ENCODE measurements at regions not wholly inside any gene's neighbourhood (a gene's known extent, or its start where the extent isn't known, plus 50 kb on each side); places are given as distances from the start of the nearest gene placed in this dataset.

- no peaks in the 10 kb centered on the region for H3K4me1 Mint-ChIP-seq
- no peaks in the 10 kb centered on the region for H3K4me1 ChIP-seq (ENCODE audit: control insufficient read depth, insufficient read depth, low read length)
- ATAC-seq = no peak
- H3K27me3 ChIP-seq (ENCODE audit: control insufficient read depth, insufficient read depth, low read length) = no peaks in the 10 kb centered on the region
- intact Hi-C loops (cut with micrococcal nuclease) = no loop called here
- no peak overlapping the region for H3K4me3 Mint-ChIP-seq
- no peaks in the 10 kb centered on the region for H3K9me3 ChIP-seq (ENCODE audit: control insufficient read depth, insufficient read depth, low read length)
- H3K27ac Mint-ChIP-seq = no peak overlapping the region
- H3K27me3 Mint-ChIP-seq (ENCODE audit: low read depth in 2 of 2) = no peaks in the 10 kb centered on the region
- no peak for TF ChIP-seq CTCF (IDR thresholded peaks at IDR 0.05)
- no peaks in the 10 kb centered on the region for H3K36me3 ChIP-seq (ENCODE audit: control insufficient read depth, insufficient read depth, low read length)
- H3K4me3 ChIP-seq (ENCODE audit: low read length) = no peak overlapping the region
- 84% methylated on average over 2 of the region's 2 CpGs for WGBS (ENCODE audit: insufficient coverage)
- no peak overlapping the region for H3K27ac ChIP-seq (ENCODE audit: low read length)
- no peak for DNase-seq
- H3K36me3 Mint-ChIP-seq = no peaks in the 10 kb centered on the region
- H3K9me3 Mint-ChIP-seq = peaks cover 0 to 5% of the 10 kb centered on the region in 2 donors
Observed at GRCh38 chr13:59178344-59178743, 985.4 kb downstream of the DIAPH3 start.

GRCh38 chr13:59182241-59182640 lies 981.5 kb downstream of the DIAPH3 start:
- Histone ChIP-seq H3K27me3 (ENCODE audit: control insufficient read depth, insufficient read depth, low read length) (no peaks in the 10 kb centered on the region), H3K9me3 (ENCODE audit: control insufficient read depth, insufficient read depth, low read length) (no peaks in the 10 kb centered on the region), H3K27ac (ENCODE audit: low read length) (no peak overlapping the region), H3K4me1 (ENCODE audit: control insufficient read depth, insufficient read depth, low read length) (no peaks in the 10 kb centered on the region), H3K4me3 (ENCODE audit: low read length) (no peak overlapping the region), H3K36me3 (ENCODE audit: control insufficient read depth, insufficient read depth, low read length) (no peaks in the 10 kb centered on the region)
- H3K27ac Mint-ChIP-seq = no peak overlapping the region
- no peaks in the 10 kb centered on the region for H3K4me1 Mint-ChIP-seq
- intact Hi-C loops (cut with micrococcal nuclease) = no loop called here
- no peak overlapping the region for H3K4me3 Mint-ChIP-seq
- 69% methylated on average over 4 of the region's 4 CpGs for WGBS (ENCODE audit: insufficient coverage)
- H3K36me3 Mint-ChIP-seq = no peaks in the 10 kb centered on the region
- DNase-seq = no peak
- no peak for ATAC-seq
- H3K9me3 Mint-ChIP-seq = peaks cover 0 to 3% of the 10 kb centered on the region in 2 donors
- no peaks in the 10 kb centered on the region for H3K27me3 Mint-ChIP-seq (ENCODE audit: low read depth in 2 of 2)
- TF ChIP-seq CTCF (IDR thresholded peaks at IDR 0.05) = no peak

- no CpG with 5 or more reads among the region's 1 CpG for WGBS (ENCODE audit: insufficient coverage)
- H3K36me3 Mint-ChIP-seq = no peaks in the 10 kb centered on the region
- no peak overlapping the region for H3K4me3 Mint-ChIP-seq
Observed at GRCh38 chr13:59197397-59197796, 966.3 kb downstream of the DIAPH3 start.

More at GRCh38 chr13:59197397-59197796, 966.3 kb downstream of the DIAPH3 start:
- Mint-ChIP-seq H3K27ac (no peak overlapping the region), H3K9me3 (peaks cover 5 to 9% of the 10 kb centered on the region in 2 donors), H3K27me3 (ENCODE audit: low read depth in 2 of 2) (no peaks in the 10 kb centered on the region), H3K4me1 (no peaks in the 10 kb centered on the region)
- no peaks in the 10 kb centered on the region for H3K9me3 ChIP-seq (ENCODE audit: control insufficient read depth, insufficient read depth, low read length)
- DNase-seq = no peak
- H3K27me3 ChIP-seq (ENCODE audit: control insufficient read depth, insufficient read depth, low read length) = no peaks in the 10 kb centered on the region
- H3K4me1 ChIP-seq (ENCODE audit: control insufficient read depth, insufficient read depth, low read length) = no peaks in the 10 kb centered on the region
- no peak for TF ChIP-seq CTCF (IDR thresholded peaks at IDR 0.05)
- no peak overlapping the region for H3K4me3 ChIP-seq (ENCODE audit: low read length)
- H3K36me3 ChIP-seq (ENCODE audit: control insufficient read depth, insufficient read depth, low read length) = no peaks in the 10 kb centered on the region
- intact Hi-C loops (cut with micrococcal nuclease) = no loop called here
- H3K27ac ChIP-seq (ENCODE audit: low read length) = no peak overlapping the region
- no peak for ATAC-seq
